RKO (cell line): ENCODE measurements at regions not wholly inside any gene's neighbourhood (a gene's known extent, or its start where the extent isn't known, plus 50 kb on each side); places are given as distances from the start of the nearest gene placed in this dataset.

ENCODE experiments used
- DNase-seq: peaks from one replicate; pipeline ENCODE4 v3.0.0-alpha.2; 2016; ENCODE audit warnings: low spot score

GRCh38 chr7:156179872-156180390, 367.7 kb upstream of the SHH start:
- DNase-seq = no peak

- DNase-seq = no peak
Observed at GRCh38 chr7:156178857-156179256, 366.6 kb upstream of the SHH start.

DNA sequence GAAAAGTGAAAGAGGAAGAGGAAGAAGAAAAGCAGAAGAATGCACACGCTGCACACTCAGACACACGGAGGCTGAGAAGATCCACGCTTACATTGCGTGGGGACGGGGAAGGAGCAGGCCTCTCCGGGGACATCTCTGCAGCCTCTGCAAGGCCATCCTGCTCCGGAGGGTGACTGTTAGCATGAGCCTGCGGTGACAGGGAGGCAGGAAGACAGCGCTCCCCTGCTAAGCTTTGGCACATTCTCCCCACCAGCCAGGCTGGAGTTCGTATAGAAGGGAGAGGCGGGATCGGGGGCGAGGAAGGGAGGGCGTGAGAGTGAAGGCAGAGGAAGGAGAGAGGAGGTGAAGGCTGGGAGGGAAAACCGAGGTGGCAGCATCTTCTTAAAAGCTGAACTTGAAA, 366.0 kb upstream of the SHH start:
- DNase-seq = no peak

DNA sequence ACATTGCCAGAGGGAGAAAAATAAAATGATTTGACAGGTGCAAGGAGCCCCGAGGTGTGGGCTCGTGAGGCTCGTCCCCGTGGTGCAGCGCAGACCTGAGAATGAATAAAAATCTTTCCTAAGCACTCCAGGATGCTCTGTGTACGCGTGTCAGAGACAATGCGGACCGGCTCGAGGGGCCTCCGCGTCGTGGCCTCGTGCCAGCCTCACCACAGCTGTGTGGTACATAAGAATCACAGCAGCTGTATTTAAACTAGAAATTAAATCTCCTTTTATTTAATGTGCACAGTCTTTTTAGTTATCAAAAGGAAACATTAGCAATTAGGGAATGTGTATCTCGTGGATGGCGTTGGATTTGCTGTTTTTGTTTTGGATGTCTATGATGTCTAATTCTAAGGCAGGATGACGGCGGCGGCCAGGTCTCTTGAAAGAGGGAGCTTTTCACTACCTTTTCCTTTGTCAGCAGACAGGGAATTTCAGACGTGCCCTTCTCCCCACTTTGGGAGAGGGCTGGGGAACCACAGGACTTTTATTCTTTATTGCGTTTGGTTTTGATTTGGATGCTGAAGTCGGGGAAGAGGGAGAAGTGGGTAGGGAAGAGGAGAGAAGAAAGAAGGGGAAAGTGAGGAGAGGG, 365.3 kb upstream of the SHH start:
- DNase-seq = no peak

- no peak for DNase-seq
Observed at GRCh38 chr7:156176039-156176438, 363.8 kb upstream of the SHH start.

- no peak for DNase-seq
Observed at GRCh38 chr7:156175003-156175402, 362.7 kb upstream of the SHH start.

DNA sequence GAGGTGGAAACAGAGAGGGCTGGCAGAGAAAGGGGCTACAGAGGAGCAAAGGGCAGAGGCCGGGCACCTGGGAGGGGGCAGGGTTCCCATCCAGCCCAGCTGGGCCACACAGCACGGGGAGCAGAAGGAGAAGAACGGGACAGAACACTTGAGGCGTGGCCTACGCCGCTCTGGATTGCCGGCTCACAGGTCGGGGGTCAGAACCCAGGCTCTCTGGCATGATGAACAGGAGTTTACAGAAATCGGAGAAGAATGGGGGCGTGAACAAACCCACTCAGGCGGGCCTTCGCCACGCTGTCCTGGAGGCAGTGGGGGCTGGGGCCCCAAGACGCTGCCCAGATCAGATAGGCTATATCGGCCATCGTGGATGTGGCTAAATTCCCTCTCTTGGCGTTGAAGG, 362.2 kb upstream of the SHH start:
- no peak for DNase-seq

DNA sequence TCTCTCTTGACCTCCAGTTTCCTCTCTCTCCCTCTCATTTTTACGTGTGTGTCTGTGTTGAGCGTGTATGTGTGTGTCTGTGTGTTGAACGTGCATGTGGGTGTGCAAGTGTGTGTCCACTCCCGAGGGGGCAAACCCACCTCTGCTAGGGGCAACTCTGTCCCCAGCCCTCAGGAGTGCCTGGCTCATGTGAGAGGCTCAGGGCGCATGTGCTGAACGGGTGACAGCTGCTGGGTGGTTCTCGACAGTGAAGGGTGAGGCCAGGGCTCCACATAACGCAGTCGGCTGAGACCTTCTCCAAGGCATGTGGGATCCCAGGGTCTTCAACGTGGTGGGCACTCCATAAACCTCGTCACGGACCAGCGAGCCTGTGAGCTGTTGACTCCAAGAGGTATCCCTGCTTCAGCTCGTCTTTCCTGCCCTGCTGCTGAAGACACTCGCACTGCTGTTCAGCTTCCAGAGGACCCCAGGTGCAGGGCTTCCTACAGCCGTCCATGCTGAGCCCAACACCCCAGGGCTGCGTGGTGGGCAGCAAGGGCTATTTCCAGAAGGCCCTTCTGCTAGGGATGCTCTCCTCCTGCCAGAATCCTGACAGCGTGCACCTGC, 361.6 kb upstream of the SHH start:
- DNase-seq = no peak

DNA sequence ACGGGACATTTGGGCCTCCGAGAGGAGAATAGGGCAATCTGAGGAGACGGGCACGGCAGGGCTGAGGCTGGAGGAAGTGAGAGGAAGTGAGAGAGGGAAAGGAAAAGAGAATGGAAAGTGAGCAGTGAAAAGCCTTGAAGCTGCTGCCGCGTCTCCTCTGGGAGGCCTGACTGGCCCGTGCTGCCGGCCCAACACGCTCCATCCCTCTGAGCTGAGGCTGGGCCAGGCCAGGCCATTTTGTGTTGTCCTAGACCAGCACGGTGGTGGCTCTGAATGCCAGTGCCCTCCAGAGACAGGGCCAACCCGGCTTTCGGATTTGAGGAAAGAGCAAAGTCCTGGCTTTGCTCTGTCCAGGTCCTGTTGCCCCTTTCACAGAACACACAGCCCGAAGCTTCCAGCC, 361.1 kb upstream of the SHH start:
- no peak for DNase-seq

- no peak for DNase-seq
Observed at GRCh38 chr7:156172638-156173037, 360.4 kb upstream of the SHH start.

DNA sequence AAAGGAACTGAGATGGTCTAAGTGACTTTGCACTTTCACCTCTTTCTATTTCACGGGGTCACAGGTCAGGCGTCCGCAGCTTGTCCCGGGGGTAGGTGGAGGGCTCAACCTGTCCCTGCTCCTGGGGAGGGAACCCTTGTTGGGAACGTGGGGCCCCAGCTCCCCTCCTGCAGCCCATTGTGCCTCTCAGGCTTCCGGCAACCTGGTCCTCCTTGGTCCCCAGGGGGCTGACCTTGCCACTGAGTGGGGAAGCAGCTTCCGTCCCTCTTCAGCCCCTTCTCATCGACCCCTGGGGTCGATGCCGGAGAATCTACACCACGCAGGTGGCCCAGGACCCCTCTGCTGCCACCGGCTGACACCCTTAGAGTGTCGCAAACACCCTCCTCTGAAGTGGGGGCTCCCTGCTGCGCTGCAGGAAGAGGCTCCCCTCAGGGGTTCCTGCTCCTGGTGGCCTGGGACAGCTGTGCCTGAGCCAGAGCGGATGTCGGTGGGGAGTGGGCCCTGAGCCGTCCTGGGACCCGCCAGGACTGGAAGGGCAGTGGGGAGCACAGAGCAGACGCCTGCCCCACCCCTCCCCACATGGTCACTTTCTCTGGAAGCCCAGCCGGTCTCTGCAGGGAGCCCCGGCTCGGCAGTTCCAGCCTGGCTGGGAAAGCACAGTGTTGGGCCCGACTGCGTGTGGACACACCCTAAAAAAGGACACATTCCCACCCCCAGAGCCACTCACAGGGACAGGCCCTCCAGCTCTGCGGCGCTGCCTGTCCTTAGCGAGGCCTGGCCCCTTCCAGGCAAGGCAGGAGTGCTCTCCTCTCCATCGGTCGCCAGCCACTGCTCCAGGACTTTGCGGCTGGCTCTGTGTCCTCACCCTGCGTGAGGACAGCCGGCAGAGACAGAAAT, 357.5 kb upstream of the SHH start:
- no peak for DNase-seq

GRCh38 chr7:156168434-156168833, 356.2 kb upstream of the SHH start:
- DNase-seq = no peak

GRCh38 chr7:156167987-156168386, 355.7 kb upstream of the SHH start:
- no peak for DNase-seq

- no peak for DNase-seq
Observed at GRCh38 chr7:156167417-156167807, 355.1 kb upstream of the SHH start.

GRCh38 chr7:156166692-156167416, 354.6 kb upstream of the SHH start:
- no peak for DNase-seq

- peak; percentile 43 for DNase-seq
Observed at GRCh38 chr7:156163747-156164146, 351.5 kb upstream of the SHH start.

GRCh38 chr7:156162451-156162850, 350.2 kb upstream of the SHH start:
- no peak for DNase-seq

GRCh38 chr7:156160811-156161210, 348.5 kb upstream of the SHH start:
- no peak for DNase-seq

GRCh38 chr7:156158693-156159092, 346.4 kb upstream of the SHH start:
- DNase-seq = no peak

- no peak for DNase-seq
Observed at GRCh38 chr7:156158213-156158612, 345.9 kb upstream of the SHH start.

GRCh38 chr7:156157409-156158012, 345.2 kb upstream of the SHH start:
- no peak for DNase-seq
